Inflammatory macrophage treated with lipopolysaccharide for 4 hours (primary cell): ENCODE measurements at regions not wholly inside any gene's neighbourhood (a gene's known extent, or its start where the extent isn't known, plus 50 kb on each side); places are given as distances from the start of the nearest gene placed in this dataset.

Source experiments
- DNase-seq: peaks from one replicate; pipeline ENCODE4 v3.0.0-alpha.2; 2020

- DNase-seq, result no peak
Measured at GRCh38 chr6:139655783-139656705, 281.6 kb upstream of the CITED2 start.

- DNase-seq, result no peak
Measured at GRCh38 chr6:139654888-139655782, 280.7 kb upstream of the CITED2 start.

GRCh38 chr6:139654309-139654708 is 279.9 kb upstream of the CITED2 start:
- no peak for DNase-seq

- DNase-seq, result peak; percentile 27
Measured at GRCh38 chr6:139653111-139653510, 278.7 kb upstream of the CITED2 start.

GRCh38 chr6:139650941-139651340 is 276.5 kb upstream of the CITED2 start:
- no peak for DNase-seq

- DNase-seq, result peak; percentile 52
Measured at GRCh38 chr6:139649732-139650131, 275.3 kb upstream of the CITED2 start.

GRCh38 chr6:139649128-139649527 is 274.7 kb upstream of the CITED2 start:
- DNase-seq, result no peak

GRCh38 chr6:139648430-139649000 is 274.1 kb upstream of the CITED2 start:
- peak; percentile 74 for DNase-seq

GRCh38 chr6:139647841-139648240 is 273.4 kb upstream of the CITED2 start:
- no peak for DNase-seq

- no peak for DNase-seq
Measured at GRCh38 chr6:139647016-139647415, 272.6 kb upstream of the CITED2 start.

GRCh38 chr6:139644821-139645220 is 270.4 kb upstream of the CITED2 start:
- no peak for DNase-seq

- DNase-seq, result no peak
Measured at GRCh38 chr6:139643986-139644385, 269.5 kb upstream of the CITED2 start.

- no peak for DNase-seq
Measured at GRCh38 chr6:139642346-139642745, 267.9 kb upstream of the CITED2 start.

- DNase-seq, result no peak
Measured at GRCh38 chr6:139641376-139641775, 266.9 kb upstream of the CITED2 start.

- no peak for DNase-seq
Measured at GRCh38 chr6:139640921-139641320, 266.5 kb upstream of the CITED2 start.

GRCh38 chr6:139640448-139640847 is 266.0 kb upstream of the CITED2 start:
- DNase-seq, result peak; percentile 46

- peak; percentile 62 for DNase-seq
Measured at GRCh38 chr6:139639507-139639906, 265.1 kb upstream of the CITED2 start.

GRCh38 chr6:139638179-139638941 is 263.9 kb upstream of the CITED2 start:
- DNase-seq, result peak; percentile 30

GRCh38 chr6:139637766-139638165 is 263.3 kb upstream of the CITED2 start:
- no peak for DNase-seq

GRCh38 chr6:139636391-139636790 is 261.9 kb upstream of the CITED2 start:
- no peak for DNase-seq

- DNase-seq, result no peak
Measured at GRCh38 chr6:139635401-139636130, 261.1 kb upstream of the CITED2 start.

GRCh38 chr6:139632840-139633239 is 258.4 kb upstream of the CITED2 start:
- DNase-seq, result no peak
